ENCODE measurements at regions not wholly inside any gene's neighbourhood (a gene's known extent, or its start where the extent isn't known, plus 50 kb on each side); places are given as distances from the start of the nearest gene placed in this dataset.
"Not testable (repeated sequence)": the region's sequence is repeated elsewhere in the genome, so short reads cannot be mapped to it uniquely, and the experiment has no call there.

GRCh38 chr1:143755961-143756360 is 215.8 kb downstream of the FAM72C start:
- not testable (repeated sequence) for DNase-seq

- no peak for DNase-seq
Observed at GRCh38 chr1:143748906-143749305, 222.9 kb downstream of the FAM72C start.

- no peak for DNase-seq
Observed at GRCh38 chr1:143736562-143736961, 235.2 kb downstream of the FAM72C start.

GRCh38 chr1:143735764-143736461 is 235.9 kb downstream of the FAM72C start:
- no peak for DNase-seq

GRCh38 chr1:143734261-143734660 is 237.5 kb downstream of the FAM72C start:
- DNase-seq, result not testable (repeated sequence)

GRCh38 chr1:143730890-143731289 is 240.9 kb downstream of the FAM72C start:
- DNase-seq, result not testable (repeated sequence)

- not testable (repeated sequence) for DNase-seq
Observed at GRCh38 chr1:143729449-143730111, 242.2 kb downstream of the FAM72C start.

GRCh38 chr1:143728802-143729448 is 242.9 kb downstream of the FAM72C start:
- not testable (repeated sequence) for DNase-seq

GRCh38 chr1:143727263-143727662 is 244.5 kb downstream of the FAM72C start:
- no peak for DNase-seq

- DNase-seq, result no peak
Observed at GRCh38 chr1:143721024-143721373, 250.8 kb downstream of the FAM72C start.

GRCh38 chr1:143720087-143721023 is 251.4 kb downstream of the FAM72C start:
- no peak for DNase-seq

- DNase-seq, result no peak
Observed at GRCh38 chr1:143718524-143718923, 253.3 kb downstream of the FAM72C start.

- DNase-seq, result no peak
Observed at GRCh38 chr1:143718021-143718420, 253.8 kb downstream of the FAM72C start.

- no peak for DNase-seq
Observed at GRCh38 chr1:143717434-143717833, 254.4 kb downstream of the FAM72C start.

- DNase-seq, result not testable (repeated sequence)
Observed at GRCh38 chr1:143714913-143715312, 256.9 kb downstream of the FAM72C start.

GRCh38 chr1:143709606-143710259 is 262.1 kb downstream of the FAM72C start:
- peak; percentile 3 for DNase-seq

- DNase-seq, result not testable (repeated sequence)
Observed at GRCh38 chr1:143702739-143703138, 269.0 kb downstream of the FAM72C start.

GRCh38 chr1:143699731-143700130 is 272.1 kb downstream of the FAM72C start:
- DNase-seq, result no peak

GRCh38 chr1:143699115-143699514 is 272.7 kb downstream of the FAM72C start:
- DNase-seq, result no peak

- no peak for DNase-seq
Observed at GRCh38 chr1:143698016-143698415, 273.8 kb downstream of the FAM72C start.

- no peak for DNase-seq
Observed at GRCh38 chr1:143694085-143694484, 277.7 kb downstream of the FAM72C start.

GRCh38 chr1:143691971-143692529 is 279.7 kb downstream of the FAM72C start:
- no peak for DNase-seq
